Pancreas (tissue), 10 donors: ENCODE measurements at regions not wholly inside any gene's neighbourhood (a gene's known extent, or its start where the extent isn't known, plus 50 kb on each side); places are given as distances from the start of the nearest gene placed in this dataset.

ENCODE experiments used
- ATAC-seq, 4 donors: fragments of 200-7000 bp; cut with Tn5 transposase; one replicate each; pipeline versions ENCODE4 v1.8.0 to v1.9.1; 2020; ENCODE audit warnings: mild to moderate bottlenecking in 4 of 4, moderate library complexity in 4 of 4
- DNase-seq, 6 donors: peaks; one replicate each; pipeline ENCODE4 v3.0.0-alpha.2; 2020
- FAIRE-seq: peaks from 2 replicates; lab custom pipeline; 2012; peaks lifted over from hg19 to GRCh38; lab: Jason Lieb, UNC
- H3K27ac ChIP-seq, 4 donors: fragments of 200-600 bp; sonication (generic); 1 replicate in 3 of 4; 2 replicates in 1 of 4; pipeline versions ENCODE4 v1.5.0 to v1.8.0; 2020
- H3K27me3 ChIP-seq, 4 donors: fragments of 200-600 bp; one replicate each; pipeline ENCODE4 v1.8.0; 2021
- H3K36me3 ChIP-seq, 3 donors: fragments of 200-600 bp; sonication (generic) in 1 of 3; one replicate each; pipeline versions ENCODE4 v1.5.0 to v1.8.0; 2020 to 2021
- H3K4me1 ChIP-seq, 3 donors: fragments of 200-600 bp; one replicate each; pipeline ENCODE4 v1.8.0; 2021
- H3K4me3 ChIP-seq, 4 donors: fragments of 200-600 bp; sonication (generic) in 2 of 4; one replicate each; pipeline versions ENCODE4 v1.5.0 to v1.8.0; 2020 to 2021
- H3K9me3 ChIP-seq, 4 donors: fragments of 200-600 bp; one replicate each; pipeline ENCODE4 v1.8.0; 2021
- CTCF ChIP-seq, 4 donors: fragments of 200-600 bp; sonication (generic) in 3 of 4; IDR thresholded peaks; one replicate each; pipeline versions ENCODE4 v1.5.0 to v1.8.0; 2021; ENCODE audit warnings: antibody characterized with exemption in 4 of 4
- WGBS, 2 donors: extraction: QIAGEN DNeasy Blood & Tissue Kit; methylation state at CpG; one replicate each; pipeline ENCODE4 v1.1.7; 2013; 5-methylcytosine and 5-hydroxymethylcytosine counted together
- intact Hi-C, 3 donors: fragments of 100-400 bp; cut with DNase I; formaldehyde crosslinking; loops; one replicate each; pipeline versions ENCODE4 v1.11.1 to v1.14.2; 2022
- donor health status: healthy with polysubstance abuse.
- donor health status: DM: no; HTN: no; CAD: no; lungs with moderate emphysema.
- donor health status: DM: no; HTN: no; CAD: no.
- donor health status: control.
- donor health status: control.
- donor health status: Bipolar disorder and iron deficiency.
- donor health status: DM: yes; HTN: yes; CAD: no.
- donor health status: DM: no; HTN: no; CAD: no.
- donor health status: DM: no; HTN: no; CAD: no.
- donor health status: DM: yes; HTN: yes; CAD: no.

GRCh38 chr3:76834657-76835056 is 205.2 kb upstream of the ROBO2 start:
- Histone ChIP-seq H3K27ac (no peak overlapping the region), H3K36me3 (no peaks in the 10 kb centered on the region), H3K27me3 (no peaks in the 10 kb centered on the region), H3K4me1 (no peaks in the 10 kb centered on the region), H3K9me3 (no peaks in the 10 kb centered on the region), H3K4me3 (no peak overlapping the region)
- 65 to 69% methylated on average over 3 of the region's 3 CpGs for WGBS, 2 donors
- no peak for TF ChIP-seq CTCF (IDR thresholded peaks at IDR 0.05)
- ATAC-seq (no peak), DNase-seq (no peak), FAIRE-seq (no peak)
- intact Hi-C loops, result no loop called here

- Histone ChIP-seq H3K4me3 (no peak overlapping the region), H3K27me3 (no peaks in the 10 kb centered on the region), H3K4me1 (no peaks in the 10 kb centered on the region), H3K27ac (no peak overlapping the region), H3K9me3 (no peaks in the 10 kb centered on the region), H3K36me3 (no peaks in the 10 kb centered on the region)
- DNase-seq (no peak), ATAC-seq (no peak), FAIRE-seq (no peak)
- intact Hi-C loops, result no loop called here
- 59 to 72% methylated on average over 4 of the region's 4 CpGs for WGBS, 2 donors
- TF ChIP-seq CTCF (IDR thresholded peaks at IDR 0.05), result no peak
Measured at GRCh38 chr3:76841747-76842146, 198.2 kb upstream of the ROBO2 start.

GRCh38 chr3:76842216-76842615 is 197.7 kb upstream of the ROBO2 start:
- Histone ChIP-seq H3K4me3 (no peak overlapping the region), H3K27ac (no peak overlapping the region), H3K36me3 (no peaks in the 10 kb centered on the region), H3K27me3 (no peaks in the 10 kb centered on the region), H3K9me3 (no peaks in the 10 kb centered on the region), H3K4me1 (no peaks in the 10 kb centered on the region)
- no peak for DNase-seq
- no peak for TF ChIP-seq CTCF (IDR thresholded peaks at IDR 0.05)
- no peak for FAIRE-seq
- intact Hi-C loops, result no loop called here
- WGBS, 2 donors, result 36 to 60% methylated on average over 1 of the region's 1 CpG
- ATAC-seq, result no peak

- no peak for TF ChIP-seq CTCF (IDR thresholded peaks at IDR 0.05)
- H3K27me3 ChIP-seq, result no peaks in the 10 kb centered on the region
- no peak overlapping the region for H3K4me3 ChIP-seq
- no peak for FAIRE-seq
- no peaks in the 10 kb centered on the region for H3K9me3 ChIP-seq
- no peak for DNase-seq
- 71 to 90% methylated on average over 2 of the region's 2 CpGs for WGBS, 2 donors
- no peaks in the 10 kb centered on the region for H3K36me3 ChIP-seq
- no peaks in the 10 kb centered on the region for H3K4me1 ChIP-seq
- no peak overlapping the region for H3K27ac ChIP-seq
- no peak for ATAC-seq
- intact Hi-C loops, result no loop called here
Measured at GRCh38 chr3:76855451-76855850, 184.4 kb upstream of the ROBO2 start.

GRCh38 chr3:76859596-76859995 is 180.3 kb upstream of the ROBO2 start:
- Histone ChIP-seq H3K27me3 (no peaks in the 10 kb centered on the region), H3K4me1 (no peaks in the 10 kb centered on the region), H3K36me3 (no peaks in the 10 kb centered on the region), H3K27ac (no peak overlapping the region), H3K4me3 (no peak overlapping the region), H3K9me3 (no peaks in the 10 kb centered on the region)
- FAIRE-seq (no peak), ATAC-seq (no peak), DNase-seq (no peak)
- intact Hi-C loops, result no loop called here
- WGBS, 2 donors, result 52 to 66% methylated on average over 3 of the region's 3 CpGs
- TF ChIP-seq CTCF (IDR thresholded peaks at IDR 0.05), result no peak
